Natural killer cell (primary cell): ENCODE measurements at regions not wholly inside any gene's neighbourhood (a gene's known extent, or its start where the extent isn't known, plus 50 kb on each side); places are given as distances from the start of the nearest gene placed in this dataset.

ENCODE experiments used
- ATAC-seq, 3 donors: fragments of 150-1000 bp in 2 of 3; fragments of 200-7000 bp in 1 of 3; cut with Tn5 transposase; 1 replicate in 1 of 3; 2 replicates in 2 of 3; pipeline ENCODE4 v1.10.0; 2021; ENCODE audit warnings: mild to moderate bottlenecking in 2 of 3, moderate library complexity in 2 of 3
- DNase-seq, 2 donors: peaks; one replicate each; pipeline versions ENCODE4 v3.0.0 to v3.0.0-alpha.2; 2013 to 2021; ENCODE audit warnings: mixed read lengths in 1 of 2
- H3K27ac ChIP-seq: one replicate; pipeline ENCODE4 v1.5.1; 2013; ENCODE audit warnings: mild to moderate bottlenecking, low read length
- H3K27me3 ChIP-seq: one replicate; pipeline ENCODE4 v1.6.1; 2013; ENCODE audit warnings: low read length; ENCODE audit not compliant: control insufficient read depth, insufficient read depth
- H3K36me3 ChIP-seq: one replicate; pipeline ENCODE4 v1.6.1; 2013; ENCODE audit warnings: low read length; ENCODE audit not compliant: control insufficient read depth, insufficient read depth
- H3K4me1 ChIP-seq: one replicate; pipeline ENCODE4 v1.6.1; 2013; ENCODE audit warnings: low read length; ENCODE audit not compliant: control insufficient read depth, insufficient read depth
- H3K4me3 ChIP-seq: one replicate; pipeline ENCODE4 v1.5.1; 2013; ENCODE audit warnings: low read length
- H3K9me3 ChIP-seq: one replicate; pipeline ENCODE4 v1.6.1; 2013; ENCODE audit warnings: low read length; ENCODE audit not compliant: control insufficient read depth, insufficient read depth
- H3K27ac Mint-ChIP-seq, 2 donors: one replicate each; pipeline ENCODE4 v1.8.0; 2022; ENCODE audit warnings: mild to moderate bottlenecking in 2 of 2, mixed read lengths in 2 of 2, moderate library complexity in 1 of 2
- H3K27me3 Mint-ChIP-seq, 2 donors: one replicate each; pipeline ENCODE4 v1.8.0; 2022; ENCODE audit warnings: low read depth in 2 of 2, mixed read lengths in 2 of 2
- H3K36me3 Mint-ChIP-seq: one replicate; pipeline ENCODE4 v1.8.0; 2022; ENCODE audit warnings: mixed read lengths
- H3K4me1 Mint-ChIP-seq, 2 donors: one replicate each; pipeline ENCODE4 v1.8.0; 2022; ENCODE audit warnings: mixed read lengths in 2 of 2
- H3K4me3 Mint-ChIP-seq: one replicate; pipeline ENCODE4 v1.8.0; 2022; ENCODE audit warnings: mild to moderate bottlenecking, moderate library complexity, mixed read lengths
- H3K9me3 Mint-ChIP-seq, 2 donors: one replicate each; pipeline ENCODE4 v1.8.0; 2022; ENCODE audit warnings: mixed read lengths in 2 of 2
- WGBS: methylation state at CpG from one replicate; pipeline ENCODE4 v1.1.7; 2013; ENCODE audit warnings: missing lambda C conversion rate; ENCODE audit not compliant: insufficient coverage; 5-methylcytosine and 5-hydroxymethylcytosine counted together
- intact Hi-C: fragments of 100-400 bp; cut with micrococcal nuclease; formaldehyde crosslinking; loops from one replicate; pipeline ENCODE4 v1.14.2; 2022
- TF ChIP-seq, protein P1 (sequence below): fragments of 200-600 bp; IDR thresholded peaks from one replicate; pipeline ENCODE4 v1.8.0; 2022; ENCODE audit warnings: antibody characterized with exemption

DNA sequence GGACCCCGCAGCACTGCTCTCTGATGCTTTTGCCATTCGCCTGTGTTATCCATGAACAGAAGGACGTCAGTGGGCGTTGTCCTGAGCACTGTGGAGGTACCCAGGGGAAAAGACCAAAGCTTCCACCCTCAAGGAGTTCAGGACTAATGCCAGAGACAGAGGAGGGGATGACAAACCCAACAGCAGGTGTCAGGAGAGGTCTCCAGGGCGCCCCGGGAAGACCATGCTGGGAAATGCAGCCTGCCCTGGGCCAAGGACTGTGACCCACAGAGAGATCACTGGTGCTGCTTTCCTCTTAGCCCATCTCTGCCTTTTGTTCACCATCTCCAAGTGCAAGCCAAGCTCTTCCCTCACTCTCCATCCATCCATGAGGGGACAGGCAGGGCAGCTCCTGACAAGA, 166.8 kb upstream of the PFKP start:
- Histone ChIP-seq H3K9me3 (no peaks in the 10 kb centered on the region), H3K4me3 (no peak overlapping the region), H3K27ac (no peak overlapping the region), H3K27me3 (no peaks in the 10 kb centered on the region), H3K4me1 (no peaks in the 10 kb centered on the region), H3K36me3 (no peaks in the 10 kb centered on the region)
- H3K36me3 Mint-ChIP-seq: no peaks in the 10 kb centered on the region
- DNase-seq: no peak
- no peak overlapping the region for H3K4me3 Mint-ChIP-seq
- H3K4me1 Mint-ChIP-seq: no peaks in the 10 kb centered on the region
- H3K27me3 Mint-ChIP-seq: peaks cover 8 to 12% of the 10 kb centered on the region in 2 donors
- TF ChIP-seq, protein P1, sequence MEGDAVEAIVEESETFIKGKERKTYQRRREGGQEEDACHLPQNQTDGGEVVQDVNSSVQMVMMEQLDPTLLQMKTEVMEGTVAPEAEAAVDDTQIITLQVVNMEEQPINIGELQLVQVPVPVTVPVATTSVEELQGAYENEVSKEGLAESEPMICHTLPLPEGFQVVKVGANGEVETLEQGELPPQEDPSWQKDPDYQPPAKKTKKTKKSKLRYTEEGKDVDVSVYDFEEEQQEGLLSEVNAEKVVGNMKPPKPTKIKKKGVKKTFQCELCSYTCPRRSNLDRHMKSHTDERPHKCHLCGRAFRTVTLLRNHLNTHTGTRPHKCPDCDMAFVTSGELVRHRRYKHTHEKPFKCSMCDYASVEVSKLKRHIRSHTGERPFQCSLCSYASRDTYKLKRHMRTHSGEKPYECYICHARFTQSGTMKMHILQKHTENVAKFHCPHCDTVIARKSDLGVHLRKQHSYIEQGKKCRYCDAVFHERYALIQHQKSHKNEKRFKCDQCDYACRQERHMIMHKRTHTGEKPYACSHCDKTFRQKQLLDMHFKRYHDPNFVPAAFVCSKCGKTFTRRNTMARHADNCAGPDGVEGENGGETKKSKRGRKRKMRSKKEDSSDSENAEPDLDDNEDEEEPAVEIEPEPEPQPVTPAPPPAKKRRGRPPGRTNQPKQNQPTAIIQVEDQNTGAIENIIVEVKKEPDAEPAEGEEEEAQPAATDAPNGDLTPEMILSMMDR: no peak
- ATAC-seq: no peak
- no peak overlapping the region for H3K27ac Mint-ChIP-seq
- intact Hi-C loops: no loop called here
- H3K9me3 Mint-ChIP-seq: no peaks in the 10 kb centered on the region
- WGBS: 83% methylated on average over 6 of the region's 6 CpGs

DNA sequence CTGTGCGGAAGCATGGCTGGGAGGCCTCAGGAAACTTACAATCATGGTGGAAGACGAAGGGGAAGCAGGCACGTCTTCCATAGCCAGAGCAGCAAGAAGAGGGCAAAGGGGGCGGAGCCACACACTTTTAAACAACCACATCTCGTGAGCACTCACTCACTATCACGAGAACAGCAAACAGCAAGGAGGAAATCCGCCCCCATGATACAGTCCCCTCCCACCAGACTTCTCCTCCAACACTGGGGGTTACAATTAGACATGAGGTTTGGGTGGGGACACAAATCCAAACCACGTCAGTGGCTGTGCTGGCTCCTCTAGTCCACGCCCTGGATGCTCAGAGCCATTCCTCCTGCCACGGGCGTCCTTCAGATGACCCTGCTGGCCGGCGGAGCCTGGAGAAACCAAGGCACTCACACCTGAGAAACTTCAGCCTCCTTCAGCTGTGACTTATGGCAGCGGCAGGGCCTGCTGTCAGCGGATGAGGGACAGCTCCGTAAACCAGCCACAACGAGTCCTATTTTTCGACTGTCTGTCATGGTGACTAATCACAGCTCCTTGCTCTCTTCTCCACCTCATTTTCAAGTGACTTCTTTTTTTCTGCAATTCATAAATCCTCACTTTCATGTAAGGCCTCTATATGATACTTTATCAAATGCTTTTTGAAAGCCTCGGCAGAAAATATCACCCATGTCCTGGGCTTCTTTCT, 167.9 kb upstream of the PFKP start:
- H3K27ac Mint-ChIP-seq: no peak overlapping the region
- Histone ChIP-seq H3K36me3 (no peaks in the 10 kb centered on the region), H3K4me3 (no peak overlapping the region), H3K4me1 (no peaks in the 10 kb centered on the region), H3K27me3 (no peaks in the 10 kb centered on the region), H3K27ac (no peak overlapping the region), H3K9me3 (no peaks in the 10 kb centered on the region)
- DNase-seq (no peak), ATAC-seq (no peak)
- TF ChIP-seq, protein P1: no peak
- 83% methylated on average over 18 of the region's 19 CpGs for WGBS
- H3K36me3 Mint-ChIP-seq: no peaks in the 10 kb centered on the region
- intact Hi-C loops: no loop called here
- H3K4me3 Mint-ChIP-seq: no peak overlapping the region
- H3K4me1 Mint-ChIP-seq: no peaks in the 10 kb centered on the region
- H3K9me3 Mint-ChIP-seq: no peaks in the 10 kb centered on the region
- peaks cover 8 to 12% of the 10 kb centered on the region in 2 donors for H3K27me3 Mint-ChIP-seq

DNA sequence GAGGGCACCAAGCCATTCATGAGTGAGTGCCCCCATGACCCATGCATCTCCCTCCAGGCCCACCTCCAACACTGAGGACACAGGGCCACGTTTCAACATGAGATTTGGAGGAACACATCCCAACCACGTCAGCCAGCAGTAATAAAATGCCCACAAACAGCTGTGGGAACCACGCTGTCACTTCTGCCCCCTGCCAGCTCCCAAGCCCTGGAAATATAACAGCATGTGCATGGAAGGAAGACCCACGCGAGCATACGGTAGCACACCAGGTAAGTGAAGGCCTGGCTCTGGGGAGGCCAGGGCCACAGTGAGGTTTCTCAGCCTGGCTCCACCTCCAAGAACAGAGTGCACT, 168.9 kb upstream of the PFKP start:
- H3K27me3 ChIP-seq: no peaks in the 10 kb centered on the region
- DNase-seq (no peak), ATAC-seq (no peak)
- TF ChIP-seq, protein P1: no peak
- H3K4me3 Mint-ChIP-seq: no peak overlapping the region
- H3K27ac Mint-ChIP-seq: no peak overlapping the region
- H3K27me3 Mint-ChIP-seq: peaks cover 1 to 6% of the 10 kb centered on the region in 2 donors
- H3K4me1 Mint-ChIP-seq: no peaks in the 10 kb centered on the region
- no peak overlapping the region for H3K4me3 ChIP-seq
- H3K9me3 ChIP-seq: no peaks in the 10 kb centered on the region
- H3K36me3 ChIP-seq: no peaks in the 10 kb centered on the region
- WGBS: 83% methylated on average over 6 of the region's 6 CpGs
- H3K4me1 ChIP-seq: no peaks in the 10 kb centered on the region
- intact Hi-C loops: no loop called here
- H3K27ac ChIP-seq: no peak overlapping the region
- H3K9me3 Mint-ChIP-seq: no peaks in the 10 kb centered on the region
- no peaks in the 10 kb centered on the region for H3K36me3 Mint-ChIP-seq
